ENCODE measurements at regions not wholly inside any gene's neighbourhood (a gene's known extent, or its start where the extent isn't known, plus 50 kb on each side); places are given as distances from the start of the nearest gene placed in this dataset.
A peak's percentile ranks its signal among the peaks of the same experiment; 100 is the strongest.

- Mint-ChIP-seq H3K4me1 (ENCODE audit: unreplicated experiment) (peaks cover 8% of the 10 kb centered on the region), H3K4me3 (no peak overlapping the region), H3K36me3 (no peaks in the 10 kb centered on the region), H3K9me3 (no peaks in the 10 kb centered on the region), H3K27ac (no peak overlapping the region), H3K27me3 (peaks cover 22% of the 10 kb centered on the region)
- no peak for DNase-seq (ENCODE audit: extremely low spot score, unreplicated experiment)
- TF ChIP-seq CTCF (conservative IDR thresholded peaks at IDR 0.05), result no peak
Measured at GRCh38 chr15:79190093-79190492, 92.4 kb upstream of the ANKRD34C start.

- no peak for TF ChIP-seq CTCF (conservative IDR thresholded peaks at IDR 0.05)
- H3K4me3 Mint-ChIP-seq, result no peak overlapping the region
- peaks cover 15% of the 10 kb centered on the region for H3K27me3 Mint-ChIP-seq
- H3K36me3 Mint-ChIP-seq, result no peaks in the 10 kb centered on the region
- no peaks in the 10 kb centered on the region for H3K4me1 Mint-ChIP-seq (ENCODE audit: unreplicated experiment)
- H3K27ac Mint-ChIP-seq, result no peak overlapping the region
- no peak for DNase-seq (ENCODE audit: extremely low spot score, unreplicated experiment)
- no peaks in the 10 kb centered on the region for H3K9me3 Mint-ChIP-seq
Measured at GRCh38 chr15:79186616-79187015, 95.9 kb upstream of the ANKRD34C start.

GRCh38 chr15:79185199-79185598 lies 94.6 kb upstream of the RASGRF1 start:
- TF ChIP-seq CTCF (conservative IDR thresholded peaks at IDR 0.05), result no peak
- H3K36me3 Mint-ChIP-seq, result no peaks in the 10 kb centered on the region
- H3K27ac Mint-ChIP-seq, result no peak overlapping the region
- DNase-seq (ENCODE audit: extremely low spot score, unreplicated experiment), result no peak
- H3K4me3 Mint-ChIP-seq, result no peak overlapping the region
- H3K27me3 Mint-ChIP-seq, result peaks cover 10% of the 10 kb centered on the region
- no peaks in the 10 kb centered on the region for H3K4me1 Mint-ChIP-seq (ENCODE audit: unreplicated experiment)
- no peaks in the 10 kb centered on the region for H3K9me3 Mint-ChIP-seq

GRCh38 chr15:79184465-79184892 lies 93.9 kb upstream of the RASGRF1 start:
- no peaks in the 10 kb centered on the region for H3K4me1 Mint-ChIP-seq (ENCODE audit: unreplicated experiment)
- H3K27me3 Mint-ChIP-seq, result peaks cover 10% of the 10 kb centered on the region
- TF ChIP-seq CTCF (conservative IDR thresholded peaks at IDR 0.05), result peak; percentile 98
- no peaks in the 10 kb centered on the region for H3K36me3 Mint-ChIP-seq
- no peak overlapping the region for H3K4me3 Mint-ChIP-seq
- no peak for DNase-seq (ENCODE audit: extremely low spot score, unreplicated experiment)
- H3K9me3 Mint-ChIP-seq, result no peaks in the 10 kb centered on the region
- no peak overlapping the region for H3K27ac Mint-ChIP-seq

DNA sequence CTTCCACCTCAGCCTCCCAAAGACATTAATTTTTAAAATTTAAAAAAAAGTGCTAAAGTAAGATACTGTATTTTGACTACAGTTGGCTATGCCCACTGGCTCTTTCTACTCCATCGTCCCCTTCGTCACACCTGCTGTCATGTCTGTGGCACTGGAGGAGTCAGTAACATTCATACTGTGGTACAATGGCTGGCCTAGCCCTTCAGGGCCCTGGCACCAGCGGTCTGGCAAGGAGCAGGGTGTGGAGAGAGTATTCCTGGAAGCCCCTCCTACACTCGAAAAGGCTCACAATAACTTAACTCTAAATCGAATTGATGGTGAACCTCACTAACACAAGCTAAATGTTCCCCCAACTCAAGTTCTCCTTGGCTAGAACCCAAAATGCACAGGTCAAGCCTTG lies 89.7 kb upstream of the RASGRF1 start:
- no peak overlapping the region for H3K27ac Mint-ChIP-seq
- no peaks in the 10 kb centered on the region for H3K36me3 Mint-ChIP-seq
- no peaks in the 10 kb centered on the region for H3K4me1 Mint-ChIP-seq (ENCODE audit: unreplicated experiment)
- H3K9me3 Mint-ChIP-seq, result no peaks in the 10 kb centered on the region
- TF ChIP-seq CTCF (conservative IDR thresholded peaks at IDR 0.05), result no peak
- H3K27me3 Mint-ChIP-seq, result peaks cover 23% of the 10 kb centered on the region
- H3K4me3 Mint-ChIP-seq, result no peak overlapping the region
- no peak for DNase-seq (ENCODE audit: extremely low spot score, unreplicated experiment)

DNA sequence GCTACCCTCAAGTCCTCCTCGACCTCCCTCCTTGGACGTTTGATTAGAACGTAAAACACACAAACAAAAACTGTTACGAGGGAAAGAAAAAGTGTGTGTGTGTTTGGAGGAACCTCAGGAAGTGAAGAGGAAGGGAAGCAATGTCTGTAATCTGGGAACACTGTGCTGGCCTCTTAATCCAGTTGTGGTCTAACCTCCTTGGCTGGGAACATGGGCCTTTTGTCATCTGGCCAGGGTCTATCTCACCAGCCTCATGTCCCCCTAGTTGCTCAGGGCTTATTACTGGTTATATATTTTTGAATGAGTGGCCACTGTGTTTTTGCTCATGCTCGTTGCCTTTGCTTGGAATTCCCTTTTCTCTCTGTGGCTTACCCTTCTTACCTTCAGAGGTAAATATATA lies 89.0 kb upstream of the RASGRF1 start:
- no peak for DNase-seq (ENCODE audit: extremely low spot score, unreplicated experiment)
- no peak overlapping the region for H3K4me3 Mint-ChIP-seq
- no peaks in the 10 kb centered on the region for H3K36me3 Mint-ChIP-seq
- no peaks in the 10 kb centered on the region for H3K9me3 Mint-ChIP-seq
- no peak for TF ChIP-seq CTCF (conservative IDR thresholded peaks at IDR 0.05)
- H3K27ac Mint-ChIP-seq, result no peak overlapping the region
- peaks cover 29% of the 10 kb centered on the region for H3K27me3 Mint-ChIP-seq
- no peaks in the 10 kb centered on the region for H3K4me1 Mint-ChIP-seq (ENCODE audit: unreplicated experiment)

All from type B pancreatic cell (in vitro differentiated cells).